ENCODE measurements at regions not wholly inside any gene's neighbourhood (a gene's known extent, or its start where the extent isn't known, plus 50 kb on each side); places are given as distances from the start of the nearest gene placed in this dataset.

GRCh38 chr13:59413126-59413525 lies 750.6 kb downstream of the DIAPH3 start:
- H3K9me3 ChIP-seq (ENCODE audit: insufficient read depth, low read depth, low read length), result no peaks in the 10 kb centered on the region
- H3K27me3 ChIP-seq (ENCODE audit: insufficient read depth, low read length, poor library complexity, severe bottlenecking), result no peaks in the 10 kb centered on the region
- no peak overlapping the region for H3K4me3 ChIP-seq (ENCODE audit: low read length, poor library complexity, severe bottlenecking)
- H3K9me2 ChIP-seq (replicated peaks; ENCODE audit: low read depth, low read length), result no peaks in the 10 kb centered on the region
- no peaks in the 10 kb centered on the region for H3K4me1 ChIP-seq (ENCODE audit: insufficient read depth, low read length, poor library complexity, severe bottlenecking)
- no peaks in the 10 kb centered on the region for H4K20me1 ChIP-seq (ENCODE audit: insufficient read depth, low read length, poor library complexity, severe bottlenecking)
- H3K9ac ChIP-seq (ENCODE audit: low read depth, low read length, poor library complexity, severe bottlenecking), result no peak overlapping the region
- no peaks in the 10 kb centered on the region for H3K79me2 ChIP-seq (ENCODE audit: insufficient read depth, low read length)
- H3K36me3 ChIP-seq (ENCODE audit: insufficient read depth, low read length), result no peaks in the 10 kb centered on the region
- no peaks in the 10 kb centered on the region for H3F3A ChIP-seq (ENCODE audit: low read depth)
- H2AFZ ChIP-seq (ENCODE audit: low read length), result no peak overlapping the region
- TF ChIP-seq EZH2phosphoT487 (IDR thresholded peaks at IDR 0.05; ENCODE audit: borderline replicate concordance), result no peak
- no peak for TF ChIP-seq CTCF (conservative IDR thresholded peaks at IDR 0.05; ENCODE audit: low read length)
- H3K4me2 ChIP-seq (ENCODE audit: low read depth, low read length, poor library complexity, severe bottlenecking), result no peak overlapping the region

- Histone ChIP-seq H3K36me3 (ENCODE audit: insufficient read depth, low read length) (no peaks in the 10 kb centered on the region), H3F3A (ENCODE audit: low read depth) (no peaks in the 10 kb centered on the region), H3K9me3 (ENCODE audit: insufficient read depth, low read depth, low read length) (no peaks in the 10 kb centered on the region), H3K79me2 (ENCODE audit: insufficient read depth, low read length) (no peaks in the 10 kb centered on the region), H4K20me1 (ENCODE audit: insufficient read depth, low read length, poor library complexity, severe bottlenecking) (no peaks in the 10 kb centered on the region), H2AFZ (ENCODE audit: low read length) (no peak overlapping the region), H3K4me2 (ENCODE audit: low read depth, low read length, poor library complexity, severe bottlenecking) (no peak overlapping the region), H3K9ac (ENCODE audit: low read depth, low read length, poor library complexity, severe bottlenecking) (no peak overlapping the region), H3K4me1 (ENCODE audit: insufficient read depth, low read length, poor library complexity, severe bottlenecking) (no peaks in the 10 kb centered on the region), H3K27me3 (ENCODE audit: insufficient read depth, low read length, poor library complexity, severe bottlenecking) (no peaks in the 10 kb centered on the region), H3K4me3 (ENCODE audit: low read length, poor library complexity, severe bottlenecking) (no peak overlapping the region), H3K9me2 (replicated peaks; ENCODE audit: low read depth, low read length) (no peaks in the 10 kb centered on the region)
- TF ChIP-seq EZH2phosphoT487 (IDR thresholded peaks at IDR 0.05; ENCODE audit: borderline replicate concordance), result no peak
These were observed 749.7 kb downstream of the DIAPH3 start for GRCh38 chr13:59414006-59414405.

GRCh38 chr13:59415498-59415897 lies 748.2 kb downstream of the DIAPH3 start:
- Histone ChIP-seq H3F3A (ENCODE audit: low read depth) (no peaks in the 10 kb centered on the region), H3K9me3 (ENCODE audit: insufficient read depth, low read depth, low read length) (no peaks in the 10 kb centered on the region), H3K36me3 (ENCODE audit: insufficient read depth, low read length) (no peaks in the 10 kb centered on the region), H4K20me1 (ENCODE audit: insufficient read depth, low read length, poor library complexity, severe bottlenecking) (no peaks in the 10 kb centered on the region), H3K4me3 (ENCODE audit: low read length, poor library complexity, severe bottlenecking) (no peak overlapping the region), H3K79me2 (ENCODE audit: insufficient read depth, low read length) (no peaks in the 10 kb centered on the region), H3K9me2 (replicated peaks; ENCODE audit: low read depth, low read length) (no peaks in the 10 kb centered on the region), H2AFZ (ENCODE audit: low read length) (no peak overlapping the region), H3K9ac (ENCODE audit: low read depth, low read length, poor library complexity, severe bottlenecking) (no peak overlapping the region), H3K4me2 (ENCODE audit: low read depth, low read length, poor library complexity, severe bottlenecking) (no peak overlapping the region), H3K4me1 (ENCODE audit: insufficient read depth, low read length, poor library complexity, severe bottlenecking) (no peaks in the 10 kb centered on the region), H3K27me3 (ENCODE audit: insufficient read depth, low read length, poor library complexity, severe bottlenecking) (no peaks in the 10 kb centered on the region)
- TF ChIP-seq CTCF (conservative IDR thresholded peaks at IDR 0.05; ENCODE audit: low read length) (no peak), EZH2phosphoT487 (IDR thresholded peaks at IDR 0.05; ENCODE audit: borderline replicate concordance) (no peak)

- Histone ChIP-seq H3K4me2 (ENCODE audit: low read depth, low read length, poor library complexity, severe bottlenecking) (no peak overlapping the region), H3F3A (ENCODE audit: low read depth) (no peaks in the 10 kb centered on the region), H3K9me3 (ENCODE audit: insufficient read depth, low read depth, low read length) (no peaks in the 10 kb centered on the region), H3K9me2 (replicated peaks; ENCODE audit: low read depth, low read length) (no peaks in the 10 kb centered on the region), H2AFZ (ENCODE audit: low read length) (no peak overlapping the region), H3K79me2 (ENCODE audit: insufficient read depth, low read length) (no peaks in the 10 kb centered on the region), H3K4me3 (ENCODE audit: low read length, poor library complexity, severe bottlenecking) (no peak overlapping the region), H3K36me3 (ENCODE audit: insufficient read depth, low read length) (no peaks in the 10 kb centered on the region), H3K9ac (ENCODE audit: low read depth, low read length, poor library complexity, severe bottlenecking) (no peak overlapping the region), H3K27me3 (ENCODE audit: insufficient read depth, low read length, poor library complexity, severe bottlenecking) (no peaks in the 10 kb centered on the region), H4K20me1 (ENCODE audit: insufficient read depth, low read length, poor library complexity, severe bottlenecking) (no peaks in the 10 kb centered on the region), H3K4me1 (ENCODE audit: insufficient read depth, low read length, poor library complexity, severe bottlenecking) (no peaks in the 10 kb centered on the region)
- TF ChIP-seq EZH2phosphoT487 (IDR thresholded peaks at IDR 0.05; ENCODE audit: borderline replicate concordance) (no peak), CTCF (conservative IDR thresholded peaks at IDR 0.05; ENCODE audit: low read length) (no peak)
These were observed 747.2 kb downstream of the DIAPH3 start for GRCh38 chr13:59416561-59416960.
